Endothelial cell (in vitro differentiated cells): ENCODE measurements at regions not wholly inside any gene's neighbourhood (a gene's known extent, or its start where the extent isn't known, plus 50 kb on each side); places are given as distances from the start of the nearest gene placed in this dataset.

Source experiments
- DNase-seq: peaks from one replicate; pipeline ENCODE4 v3.0.0; 2021; ENCODE audit warnings: low spot score
- H3K27ac Mint-ChIP-seq: one replicate; pipeline ENCODE4 v1.8.0; 2021; ENCODE audit warnings: mixed read lengths, inconsistent platforms; ENCODE audit not compliant: unreplicated experiment
- H3K27me3 Mint-ChIP-seq: one replicate; pipeline ENCODE4 v1.8.0; 2021; ENCODE audit warnings: mild to moderate bottlenecking, moderate library complexity, mixed read lengths, inconsistent platforms; ENCODE audit not compliant: unreplicated experiment
- H3K36me3 Mint-ChIP-seq: one replicate; pipeline ENCODE4 v1.8.0; 2021; ENCODE audit warnings: mild to moderate bottlenecking, low read depth, mixed read lengths, inconsistent platforms; ENCODE audit not compliant: unreplicated experiment
- H3K4me1 Mint-ChIP-seq: one replicate; pipeline ENCODE4 v1.8.0; 2021; ENCODE audit warnings: mild to moderate bottlenecking, mixed read lengths, inconsistent platforms; ENCODE audit not compliant: unreplicated experiment
- H3K4me3 Mint-ChIP-seq: one replicate; pipeline ENCODE4 v1.8.0; 2021; ENCODE audit warnings: mild to moderate bottlenecking, mixed read lengths, inconsistent platforms; ENCODE audit not compliant: unreplicated experiment
- H3K9me3 Mint-ChIP-seq: one replicate; pipeline ENCODE4 v1.8.0; 2021; ENCODE audit warnings: mixed read lengths, inconsistent platforms; ENCODE audit not compliant: unreplicated experiment
- CTCF ChIP-seq: fragments of 200-600 bp; sonication (generic); IDR thresholded peaks from one replicate; pipeline ENCODE4 v1.5.0; 2021; ENCODE audit warnings: antibody characterized with exemption; ENCODE audit not compliant: unreplicated experiment

DNA sequence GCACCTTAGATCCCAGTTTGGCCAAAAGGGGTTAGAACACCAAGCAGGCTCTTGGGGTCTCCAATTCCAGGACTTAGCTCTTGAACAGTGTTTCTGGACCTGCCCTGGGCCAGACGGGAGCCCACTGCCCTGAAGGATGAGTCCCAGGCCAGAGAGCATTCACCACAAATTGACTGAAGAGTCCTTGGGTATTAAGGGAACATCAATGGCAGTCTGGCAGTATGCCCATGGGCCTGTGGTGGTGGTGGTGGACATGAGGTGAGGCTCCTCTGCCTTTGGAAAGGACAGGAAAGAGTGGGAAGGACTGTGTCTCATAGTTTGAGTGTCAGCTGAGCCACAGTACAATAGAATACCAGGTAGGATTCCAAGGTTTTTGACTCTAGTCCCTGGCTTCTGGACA is 960.0 kb downstream of the DIPK2A start:
- no peak for DNase-seq
- no peak for TF ChIP-seq CTCF
- no peak overlapping the region for H3K27ac Mint-ChIP-seq
- H3K4me1 Mint-ChIP-seq: no peaks in the 10 kb centered on the region
- H3K9me3 Mint-ChIP-seq: no peaks in the 10 kb centered on the region
- H3K36me3 Mint-ChIP-seq: no peaks in the 10 kb centered on the region
- H3K4me3 Mint-ChIP-seq: no peak overlapping the region
- H3K27me3 Mint-ChIP-seq: no peaks in the 10 kb centered on the region

- Mint-ChIP-seq H3K27ac (no peak overlapping the region), H3K9me3 (no peaks in the 10 kb centered on the region), H3K4me1 (no peaks in the 10 kb centered on the region), H3K36me3 (no peaks in the 10 kb centered on the region), H3K27me3 (no peaks in the 10 kb centered on the region), H3K4me3 (no peak overlapping the region)
- no peak for DNase-seq
- TF ChIP-seq CTCF: no peak
Measured at GRCh38 chr3:144942093-144942837, 970.6 kb downstream of the DIPK2A start.

DNA sequence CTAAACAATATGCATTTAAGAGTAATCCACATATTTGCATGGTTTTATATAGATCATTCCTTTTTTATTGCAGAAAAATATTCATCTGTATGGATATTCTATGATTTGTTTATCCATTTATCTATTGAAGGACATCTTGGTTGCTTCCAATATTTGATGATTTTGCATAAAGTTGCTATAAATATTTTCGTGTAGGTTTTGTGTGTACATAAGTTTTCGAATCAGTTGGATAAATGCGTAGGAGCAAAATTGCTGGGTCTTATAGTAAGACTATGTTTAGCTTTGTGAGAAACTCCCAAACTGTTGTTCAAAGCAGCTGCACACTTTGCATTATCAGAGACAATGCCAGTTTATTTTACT is 971.2 kb downstream of the DIPK2A start:
- no peak for DNase-seq
- no peaks in the 10 kb centered on the region for H3K4me1 Mint-ChIP-seq
- no peaks in the 10 kb centered on the region for H3K36me3 Mint-ChIP-seq
- no peak for TF ChIP-seq CTCF
- H3K27me3 Mint-ChIP-seq: no peaks in the 10 kb centered on the region
- H3K27ac Mint-ChIP-seq: no peak overlapping the region
- H3K4me3 Mint-ChIP-seq: no peak overlapping the region
- H3K9me3 Mint-ChIP-seq: no peaks in the 10 kb centered on the region

GRCh38 chr3:144947895-144948294 is 976.3 kb downstream of the DIPK2A start:
- H3K4me1 Mint-ChIP-seq: no peaks in the 10 kb centered on the region
- DNase-seq: no peak
- TF ChIP-seq CTCF: no peak
- no peak overlapping the region for H3K4me3 Mint-ChIP-seq
- no peaks in the 10 kb centered on the region for H3K27me3 Mint-ChIP-seq
- no peaks in the 10 kb centered on the region for H3K36me3 Mint-ChIP-seq
- no peak overlapping the region for H3K27ac Mint-ChIP-seq
- H3K9me3 Mint-ChIP-seq: no peaks in the 10 kb centered on the region

GRCh38 chr3:144948711-144949110 is 977.1 kb downstream of the DIPK2A start:
- Mint-ChIP-seq H3K27me3 (no peaks in the 10 kb centered on the region), H3K36me3 (no peaks in the 10 kb centered on the region), H3K9me3 (no peaks in the 10 kb centered on the region), H3K27ac (no peak overlapping the region), H3K4me3 (no peak overlapping the region), H3K4me1 (no peaks in the 10 kb centered on the region)
- TF ChIP-seq CTCF: no peak
- DNase-seq: no peak
